HG03108 (cell line): ENCODE measurements at regions not wholly inside any gene's neighbourhood (a gene's known extent, or its start where the extent isn't known, plus 50 kb on each side); places are given as distances from the start of the nearest gene placed in this dataset.
"Not testable (repeated sequence)": the region's sequence is repeated elsewhere in the genome, so short reads cannot be mapped to it uniquely, and the experiment has no call there.

Experiments used
- ATAC-seq: cut with Tn5 transposase; IDR thresholded peaks from one replicate; pipeline ENCODE4 v1.9.1; 2021; ENCODE audit warnings: moderate library complexity; ENCODE audit not compliant: unreplicated experiment

DNA sequence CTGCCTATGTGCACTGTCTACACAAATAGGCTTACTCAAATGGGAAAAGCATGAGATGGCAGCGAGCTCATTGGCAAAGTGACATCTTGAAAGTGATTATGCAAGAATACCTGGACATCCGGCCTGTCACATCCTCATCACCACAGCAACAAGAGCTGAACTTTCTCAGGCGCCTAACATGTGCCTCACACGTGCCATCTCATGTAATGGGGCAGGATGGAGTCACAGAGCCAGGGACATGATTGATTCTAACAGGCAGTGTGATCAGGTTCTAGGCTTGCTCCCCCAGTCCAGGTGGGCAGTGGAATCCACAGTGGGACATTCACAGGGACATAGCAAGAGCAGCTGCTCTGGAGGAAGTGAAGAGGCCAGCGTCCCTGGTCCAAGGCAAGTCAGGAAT, 192.3 kb upstream of the SSTR4 start:
- ATAC-seq, result no peak

DNA sequence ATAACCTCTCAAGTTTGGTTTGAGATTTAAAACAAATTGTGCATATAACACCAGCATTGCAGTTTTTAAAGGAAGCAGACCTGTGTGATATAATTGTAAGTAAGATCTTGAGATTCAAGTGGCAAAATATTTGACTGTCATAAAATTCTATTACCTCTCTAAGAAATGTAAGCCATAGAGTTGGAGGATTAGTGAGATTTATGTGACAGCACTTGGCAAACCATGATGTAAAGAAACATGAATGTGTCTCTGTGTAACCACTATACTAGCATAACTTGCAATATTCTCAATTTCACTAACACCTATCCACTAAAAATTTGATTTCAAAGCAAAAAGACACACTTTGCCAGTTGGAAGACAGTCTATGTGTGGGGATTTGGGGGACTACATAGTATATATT, 190.2 kb upstream of the SSTR4 start:
- ATAC-seq, result no peak

DNA sequence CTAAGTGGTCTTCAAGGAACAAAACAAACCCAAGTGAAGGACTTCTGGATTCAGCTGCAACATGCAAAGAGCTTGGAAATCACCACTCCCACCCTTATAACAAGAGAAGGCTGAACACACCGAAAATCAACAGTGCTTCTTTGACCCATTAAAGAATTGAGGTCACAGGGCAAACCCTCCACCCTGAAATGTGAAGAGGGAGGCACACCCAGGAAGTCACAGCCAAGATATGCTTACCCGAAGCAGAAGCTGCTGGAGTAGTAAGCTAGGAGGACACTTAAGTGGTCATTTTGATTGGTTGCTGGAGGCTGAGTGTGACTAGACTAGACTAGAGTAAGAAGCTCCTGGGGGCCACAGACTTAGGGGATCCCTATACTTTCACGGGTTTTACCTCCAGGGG, 188.2 kb upstream of the SSTR4 start:
- ATAC-seq, result no peak

DNA sequence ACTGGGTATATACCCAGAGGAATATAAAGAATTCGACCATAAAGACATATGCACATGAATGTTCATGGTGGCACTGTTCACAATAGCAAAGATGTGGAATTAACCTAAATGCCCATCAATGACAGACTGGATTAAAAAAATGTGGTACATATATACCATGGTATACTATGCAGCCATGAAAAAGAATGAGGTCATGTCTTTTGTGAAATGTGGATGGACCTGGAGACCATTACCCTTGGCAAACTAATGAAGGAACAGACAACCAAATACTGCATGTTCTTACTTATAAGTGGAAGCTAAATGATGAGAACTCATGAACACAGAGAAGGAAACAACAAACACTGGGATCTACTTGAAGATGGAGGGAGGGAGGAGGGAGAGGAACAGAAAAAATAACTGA, 186.7 kb upstream of the SSTR4 start:
- no peak for ATAC-seq

DNA sequence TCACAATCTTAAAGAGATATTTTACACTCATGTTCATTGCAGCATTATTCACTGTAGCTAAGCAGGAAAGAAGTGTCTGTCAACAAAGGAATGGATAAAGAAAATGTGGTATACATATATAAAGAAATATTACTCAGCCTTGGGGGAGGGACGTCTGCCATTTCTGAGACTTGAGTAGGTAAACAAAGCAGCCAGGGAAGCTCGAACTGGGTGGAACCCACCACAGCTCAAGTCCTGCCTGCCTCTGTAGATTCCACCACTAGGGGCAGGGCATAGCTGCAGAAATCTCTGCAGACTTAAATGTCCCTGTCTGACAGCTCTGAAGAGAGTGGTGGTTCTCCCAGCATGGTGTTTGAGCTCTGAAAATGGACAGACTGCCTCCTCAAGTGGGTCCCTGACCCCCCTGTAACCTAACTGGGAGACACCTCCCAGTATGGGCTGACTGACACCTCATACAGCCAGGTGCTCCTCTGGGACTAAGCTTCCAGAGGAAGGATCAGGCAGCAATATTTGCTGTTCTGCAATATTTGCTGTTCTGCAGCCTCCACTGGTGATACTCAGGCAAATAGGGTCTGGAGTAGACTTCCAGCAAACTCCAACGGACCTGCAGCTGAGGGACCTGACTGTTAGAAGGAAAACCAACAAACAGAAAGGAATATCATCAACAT, 183.3 kb upstream of the SSTR4 start:
- ATAC-seq, result not testable (repeated sequence)

DNA sequence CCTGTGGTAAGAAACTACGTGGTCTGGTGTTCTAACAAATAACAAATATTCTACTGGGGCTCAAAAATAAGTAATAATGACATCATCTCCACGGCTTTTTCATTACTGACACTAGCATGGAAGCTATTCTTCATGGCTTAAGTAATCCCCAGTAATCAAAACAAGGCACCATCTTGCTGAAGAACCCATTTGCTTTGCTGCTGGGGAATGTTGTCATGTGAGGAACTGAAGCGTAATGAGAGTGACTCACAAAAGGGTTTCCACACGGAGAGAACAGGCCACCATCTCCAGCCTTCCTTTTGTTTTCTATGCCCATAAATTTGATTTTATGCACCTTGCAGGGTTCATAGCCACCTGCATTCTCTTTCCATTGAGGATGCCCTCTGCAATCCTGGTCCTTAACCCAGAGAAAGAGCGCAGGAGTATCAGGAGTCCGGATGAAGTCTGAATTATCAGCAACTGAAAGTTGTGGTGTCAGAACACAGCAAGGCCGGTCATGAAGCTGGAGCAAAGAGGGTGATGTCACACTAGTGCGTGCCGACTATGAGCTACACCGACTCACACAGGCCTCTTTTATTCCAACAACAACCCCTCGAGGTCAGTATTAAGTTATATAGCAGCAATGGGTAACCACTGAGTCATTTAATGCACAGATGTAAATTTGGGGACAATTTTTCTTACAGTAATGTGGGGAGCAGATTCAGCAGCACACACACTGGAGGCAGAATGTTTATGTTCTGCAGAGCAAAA, 173.7 kb upstream of the SSTR4 start:
- ATAC-seq, result no peak

DNA sequence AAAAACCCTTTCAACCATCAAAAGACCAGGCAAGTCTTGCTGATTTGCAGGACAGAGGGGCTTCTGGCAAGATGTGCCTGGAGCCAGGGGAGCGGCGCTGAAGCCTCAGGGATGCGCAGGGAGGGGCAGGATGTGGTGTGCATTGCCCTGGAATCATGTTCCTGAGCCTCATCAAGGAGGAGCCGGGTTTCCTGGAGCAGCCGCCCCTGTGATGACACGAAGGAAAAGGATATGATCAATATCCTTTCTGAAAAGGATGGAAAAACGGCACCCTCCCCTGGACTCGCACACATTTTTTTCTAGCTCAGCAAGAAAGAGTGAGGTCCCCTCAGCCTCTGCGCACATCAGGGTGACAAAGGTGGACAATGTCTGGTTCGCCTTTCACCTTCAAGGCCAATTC, 173.1 kb upstream of the SSTR4 start:
- no peak for ATAC-seq

DNA sequence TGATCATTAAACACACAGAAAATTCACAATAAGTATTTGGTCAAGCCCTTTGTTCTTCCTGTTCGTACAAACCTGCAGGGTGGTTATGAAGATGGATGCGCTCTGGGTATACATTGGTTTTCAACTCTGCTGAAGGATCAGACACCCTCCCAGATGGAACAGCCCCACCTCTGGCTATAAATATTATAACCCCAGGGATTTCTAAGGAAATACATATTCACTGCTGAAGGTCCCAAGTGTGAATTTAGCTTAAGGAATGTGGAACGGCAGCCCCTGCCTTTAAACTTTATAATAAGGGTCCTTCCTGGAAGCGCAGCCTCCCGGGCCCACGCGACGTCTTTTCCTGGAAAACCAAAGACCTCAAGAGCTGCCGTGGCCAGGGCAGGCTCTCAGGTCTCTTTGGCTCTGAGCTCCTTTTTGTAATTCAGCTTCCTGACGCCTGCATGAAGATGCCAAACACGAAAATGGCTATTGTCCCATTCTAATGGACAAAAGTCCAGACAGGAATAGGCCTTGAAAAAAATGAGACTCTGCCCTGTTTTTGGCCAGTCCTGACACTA, 172.4 kb upstream of the SSTR4 start:
- ATAC-seq, result no peak

DNA sequence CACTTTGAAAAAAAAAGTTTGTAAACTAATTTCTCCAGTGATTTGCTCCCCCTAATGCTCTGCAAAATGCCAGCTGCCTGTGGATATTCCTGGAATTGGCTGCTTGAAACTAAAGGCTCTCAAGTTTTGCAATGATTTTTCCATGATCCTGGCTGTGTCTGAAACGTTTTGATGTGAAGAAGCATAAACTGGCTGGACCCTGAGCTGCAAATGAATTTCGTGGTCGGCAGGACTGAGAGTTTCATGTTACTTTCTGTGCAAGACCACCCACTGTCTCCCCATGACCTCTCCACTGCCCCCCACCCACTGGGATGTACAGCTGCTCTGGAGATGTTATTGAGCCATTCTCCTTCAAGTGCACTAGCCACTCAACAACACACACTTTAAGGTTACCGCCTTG, 171.3 kb upstream of the SSTR4 start:
- ATAC-seq, result no peak

DNA sequence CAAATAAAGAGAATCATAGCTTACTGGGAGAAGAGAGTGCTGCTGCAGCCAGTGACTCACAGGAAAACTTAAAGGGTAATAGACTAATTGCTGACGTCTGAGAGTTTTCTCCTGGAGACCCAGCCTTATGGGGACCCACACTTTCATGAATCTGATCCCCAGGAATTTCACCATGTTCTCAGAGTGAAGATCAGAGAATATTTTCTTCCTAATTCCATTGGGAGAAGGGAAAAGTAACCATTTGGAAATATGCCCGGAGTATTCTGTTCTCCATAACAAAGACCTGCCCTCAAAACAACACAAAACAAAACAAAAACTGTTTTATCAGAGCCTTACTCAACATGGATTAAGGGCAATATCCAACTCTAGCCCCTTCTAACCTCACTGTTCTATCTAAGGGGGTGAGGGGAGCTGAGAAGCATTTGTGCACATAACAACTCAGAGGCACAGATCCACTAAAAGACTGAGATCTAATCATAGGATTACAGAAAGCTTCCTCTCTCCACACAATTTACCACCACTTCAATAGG, 168.2 kb upstream of the SSTR4 start:
- ATAC-seq, result no peak

DNA sequence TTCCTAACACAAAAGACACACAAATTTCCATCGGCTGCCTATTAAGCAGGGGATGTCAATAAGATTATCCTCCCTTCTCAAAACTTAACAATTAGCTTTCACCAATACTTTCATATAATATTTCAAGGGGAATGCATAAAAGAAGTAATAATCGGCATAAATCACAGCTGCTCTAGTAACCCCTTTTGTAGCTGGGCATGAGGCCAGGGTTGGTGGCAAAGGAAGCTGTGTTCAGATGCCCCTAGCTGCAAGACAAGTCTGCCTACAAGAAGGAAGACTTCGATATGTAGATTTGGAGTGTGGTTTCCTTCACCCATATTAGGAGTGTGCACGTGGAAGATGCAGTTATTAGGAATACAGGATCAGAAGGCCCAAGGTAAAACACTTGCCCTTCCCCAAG, 156.9 kb upstream of the SSTR4 start:
- no peak for ATAC-seq

DNA sequence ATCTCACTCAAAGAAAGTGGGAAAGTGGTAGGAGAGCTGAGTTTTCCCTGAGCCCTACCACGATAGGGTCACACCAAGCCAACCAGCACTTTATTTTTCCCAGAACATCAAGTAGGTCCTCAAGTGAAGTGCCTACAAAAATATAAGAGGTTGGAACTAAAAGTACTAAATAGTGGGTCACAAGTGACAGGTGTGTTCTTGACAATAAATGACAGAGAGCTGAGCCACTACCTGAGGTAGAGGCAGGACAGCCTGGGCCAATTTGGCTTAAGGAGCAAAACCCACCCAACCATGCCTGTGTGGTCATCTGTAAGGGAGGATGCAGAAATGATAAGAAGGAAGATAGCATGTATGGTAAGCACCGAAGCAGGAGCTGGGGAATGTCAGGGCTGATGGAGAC, 154.8 kb upstream of the SSTR4 start:
- no peak for ATAC-seq

DNA sequence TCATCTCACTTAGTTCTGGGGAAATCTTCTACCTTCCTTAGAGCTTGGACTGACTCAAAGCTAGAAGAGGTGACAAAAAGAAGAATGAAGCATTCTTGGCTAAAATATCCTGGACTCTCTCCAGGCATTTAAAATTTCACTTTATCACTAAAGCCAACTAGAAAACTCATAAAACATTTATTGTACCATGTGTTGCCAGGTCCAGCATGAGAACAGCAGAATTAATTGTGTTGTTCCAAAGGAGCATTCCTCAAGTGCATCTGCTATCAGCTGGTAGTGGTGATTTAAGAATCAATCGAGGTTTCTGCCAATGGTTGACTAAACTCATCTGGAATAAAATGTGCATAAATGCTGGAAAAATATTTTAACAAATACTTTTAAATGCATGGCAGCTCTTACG, 147.3 kb upstream of the SSTR4 start:
- no peak for ATAC-seq

DNA sequence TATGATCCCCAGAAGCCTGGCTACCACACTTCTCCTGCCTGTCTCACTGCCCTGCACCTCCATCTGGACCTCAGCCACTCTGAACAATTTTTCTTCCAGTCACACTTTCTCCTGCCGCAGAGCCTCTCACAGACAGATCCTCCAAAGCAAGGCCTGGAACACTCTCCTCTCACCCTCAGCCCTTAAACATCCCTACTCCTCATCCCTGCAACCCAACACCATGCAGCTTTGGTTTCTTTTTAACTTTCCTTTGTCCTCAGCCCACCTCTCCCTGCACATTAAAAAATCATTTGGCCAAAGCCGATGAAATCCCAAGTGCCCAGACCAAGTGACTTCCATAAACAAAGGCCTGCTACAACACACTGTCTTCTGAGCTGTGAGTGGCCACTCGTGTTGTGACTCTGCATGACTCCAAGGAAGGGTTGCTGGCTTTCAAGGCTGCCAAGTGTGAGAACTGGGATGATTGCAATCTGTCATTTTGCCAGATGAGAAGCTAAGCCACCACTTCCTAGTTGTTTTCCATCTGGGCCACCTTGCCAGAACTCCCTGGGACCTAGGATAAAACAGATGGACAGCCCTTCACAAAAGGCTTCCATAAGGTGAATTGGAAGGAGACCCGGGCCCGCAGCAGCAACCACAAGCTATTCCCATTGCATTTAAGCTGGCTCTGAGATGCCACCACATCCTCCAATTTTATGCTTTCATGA, 144.4 kb upstream of the SSTR4 start:
- no peak for ATAC-seq

DNA sequence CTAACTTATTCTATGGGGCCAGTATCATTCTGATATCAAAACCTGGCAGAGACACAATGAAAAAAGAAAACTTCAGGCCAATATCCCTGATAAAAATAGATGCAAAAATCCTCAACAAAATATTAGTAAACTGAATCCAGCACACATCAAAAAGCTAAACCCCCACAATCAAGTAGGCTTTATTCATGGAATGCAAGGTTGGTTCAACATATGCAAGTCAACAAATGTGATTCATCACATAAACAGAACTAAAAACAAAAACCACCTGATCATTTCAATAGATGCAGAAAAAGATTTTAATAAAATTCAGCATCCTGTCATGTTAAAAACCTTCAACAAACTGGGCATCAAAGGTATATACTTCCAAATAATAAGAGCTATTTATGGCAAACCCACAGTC, 133.9 kb upstream of the SSTR4 start:
- no peak for ATAC-seq

DNA sequence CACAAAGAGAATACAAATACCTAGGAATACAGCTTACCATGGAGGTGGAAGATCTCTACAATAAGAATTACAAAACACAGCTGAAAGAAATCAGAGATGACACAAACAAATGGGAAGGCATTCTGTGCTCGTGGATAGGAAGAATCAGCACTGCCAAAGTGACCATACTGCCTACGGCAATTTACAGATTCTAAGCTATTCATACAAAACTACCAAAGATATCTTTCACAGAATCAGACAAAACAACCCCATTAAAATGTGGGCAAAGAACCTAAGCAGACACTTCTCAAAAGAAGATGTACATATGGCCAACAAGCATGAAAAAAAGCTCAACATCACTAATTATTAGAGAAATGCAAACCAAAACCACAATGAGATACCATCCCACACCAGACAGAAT, 133.2 kb upstream of the SSTR4 start:
- ATAC-seq, result no peak

DNA sequence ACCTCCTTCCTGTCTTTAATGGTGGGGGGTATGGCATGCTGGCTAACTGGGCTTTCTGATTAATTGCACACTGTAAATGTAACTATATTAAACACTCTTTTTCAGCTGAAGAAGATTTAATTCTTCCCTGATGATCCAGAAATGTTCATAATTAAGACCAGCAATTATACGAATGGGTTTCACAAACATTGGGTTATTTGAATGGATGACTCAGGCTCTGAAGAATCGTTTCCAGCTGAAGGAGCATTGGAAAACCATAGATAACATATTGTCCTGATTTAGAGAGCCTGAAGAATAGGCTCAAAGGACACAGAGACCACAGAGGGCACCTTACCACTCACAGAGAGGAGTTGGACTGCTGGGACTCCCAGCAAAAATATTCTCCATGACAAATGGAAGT, 130.7 kb upstream of the SSTR4 start:
- no peak for ATAC-seq

DNA sequence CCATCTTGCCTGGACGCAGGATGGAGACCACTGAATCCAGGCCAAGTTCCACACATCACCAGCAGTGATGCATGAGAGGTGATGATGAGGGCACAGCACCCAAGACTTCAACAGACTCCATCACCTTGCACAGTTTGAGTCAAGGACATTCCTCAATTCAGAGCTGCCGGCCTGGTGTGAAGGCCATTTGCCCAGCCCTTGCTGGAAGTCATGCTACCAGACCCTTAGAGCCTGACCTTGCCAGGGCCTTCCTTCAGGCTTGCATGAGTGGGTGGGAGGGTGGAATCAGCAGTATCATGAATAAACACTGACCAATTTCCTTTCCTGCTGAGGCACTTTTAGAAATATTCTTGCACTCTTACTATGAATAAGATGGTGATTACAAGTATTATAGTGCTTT, 130.2 kb upstream of the SSTR4 start:
- ATAC-seq, result no peak

DNA sequence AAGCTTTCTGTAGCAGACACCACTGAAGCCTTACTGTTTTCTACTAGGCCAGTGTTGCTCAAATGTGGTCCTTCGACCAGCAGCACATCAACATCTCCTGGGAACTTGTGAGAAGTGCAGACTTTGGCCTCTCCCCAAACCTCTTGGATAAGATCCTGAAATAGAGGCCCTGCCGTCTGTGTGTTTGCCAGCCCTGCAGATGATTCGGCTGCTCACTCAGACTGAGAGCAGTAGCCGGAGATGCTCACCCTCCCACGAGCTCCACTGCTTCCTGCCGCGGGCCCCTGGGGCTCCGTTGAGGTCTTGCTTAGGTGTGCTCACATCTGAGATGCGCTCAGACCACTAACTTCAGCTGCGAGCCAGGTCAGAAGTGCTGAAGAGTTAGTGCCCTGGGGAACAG, 129.5 kb upstream of the SSTR4 start:
- no peak for ATAC-seq

DNA sequence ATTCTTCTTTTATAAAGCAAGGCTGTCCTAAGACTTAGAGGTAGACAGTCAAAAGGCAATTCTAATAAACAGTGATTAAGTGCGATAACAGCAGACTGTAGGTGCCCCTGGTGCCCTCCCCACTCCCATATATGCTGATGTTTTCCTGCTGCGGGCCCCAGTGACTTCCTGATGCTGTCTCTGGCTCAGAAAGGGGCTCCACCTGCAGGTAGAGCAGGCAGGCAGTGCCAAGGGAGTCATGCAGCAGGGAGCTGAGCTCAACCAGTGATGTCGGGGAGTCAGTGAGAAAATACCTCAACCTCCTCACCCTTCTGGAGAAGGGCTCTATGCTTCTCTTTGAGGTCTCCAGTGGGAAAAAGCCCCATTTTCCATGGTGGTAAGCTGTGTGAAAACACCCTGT, 126.7 kb upstream of the SSTR4 start:
- no peak for ATAC-seq

DNA sequence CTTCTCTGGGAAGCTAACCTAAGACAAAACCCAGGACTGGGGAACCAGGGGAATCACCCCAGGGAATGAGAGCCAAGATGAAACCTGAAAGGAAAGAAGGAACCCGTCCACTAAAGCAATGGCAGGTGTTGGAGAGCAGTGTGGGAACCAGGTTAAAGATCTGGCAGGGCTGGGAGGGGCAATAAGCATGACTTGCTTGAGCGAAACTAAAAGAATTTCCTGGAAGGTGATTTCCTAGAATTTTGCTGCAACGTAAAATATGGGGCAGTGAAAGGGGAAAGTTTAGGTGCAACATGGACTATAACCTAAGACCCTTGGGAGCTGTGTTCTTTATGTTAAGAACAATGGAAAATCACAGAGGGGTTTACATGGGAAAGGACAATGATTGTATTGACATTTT, 126.2 kb upstream of the SSTR4 start:
- no peak for ATAC-seq

DNA sequence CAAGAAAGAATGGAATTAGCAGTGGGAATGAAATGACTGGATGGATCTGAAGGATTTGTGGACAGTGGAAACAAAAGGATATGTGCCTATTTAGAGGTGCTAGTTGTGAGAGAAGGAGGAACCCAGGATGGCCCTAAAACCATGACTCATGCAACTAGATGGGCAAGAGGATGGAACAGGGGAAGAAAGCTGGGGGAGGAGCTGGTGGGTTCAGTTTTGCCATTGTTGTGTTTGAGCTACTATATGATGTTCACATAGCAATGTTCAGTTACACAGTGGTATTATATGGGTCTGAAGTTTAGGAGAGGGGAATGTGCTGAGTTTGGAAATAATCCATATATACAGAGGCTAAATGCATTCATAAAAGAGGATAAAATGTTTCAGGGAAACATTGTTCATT, 125.7 kb upstream of the SSTR4 start:
- no peak for ATAC-seq
